GM18873 (cell line): ENCODE measurements at regions not wholly inside any gene's neighbourhood (a gene's known extent, or its start where the extent isn't known, plus 50 kb on each side); places are given as distances from the start of the nearest gene placed in this dataset.
"Not testable (repeated sequence)": the region's sequence is repeated elsewhere in the genome, so short reads cannot be mapped to it uniquely, and the experiment has no call there.

Experiments
- ATAC-seq: cut with Tn5 transposase; IDR thresholded peaks from one replicate; pipeline ENCODE4 v1.9.1; 2021; ENCODE audit warnings: mild to moderate bottlenecking, moderate library complexity, moderate number of reproducible peaks; ENCODE audit not compliant: unreplicated experiment, low FRiP score

DNA sequence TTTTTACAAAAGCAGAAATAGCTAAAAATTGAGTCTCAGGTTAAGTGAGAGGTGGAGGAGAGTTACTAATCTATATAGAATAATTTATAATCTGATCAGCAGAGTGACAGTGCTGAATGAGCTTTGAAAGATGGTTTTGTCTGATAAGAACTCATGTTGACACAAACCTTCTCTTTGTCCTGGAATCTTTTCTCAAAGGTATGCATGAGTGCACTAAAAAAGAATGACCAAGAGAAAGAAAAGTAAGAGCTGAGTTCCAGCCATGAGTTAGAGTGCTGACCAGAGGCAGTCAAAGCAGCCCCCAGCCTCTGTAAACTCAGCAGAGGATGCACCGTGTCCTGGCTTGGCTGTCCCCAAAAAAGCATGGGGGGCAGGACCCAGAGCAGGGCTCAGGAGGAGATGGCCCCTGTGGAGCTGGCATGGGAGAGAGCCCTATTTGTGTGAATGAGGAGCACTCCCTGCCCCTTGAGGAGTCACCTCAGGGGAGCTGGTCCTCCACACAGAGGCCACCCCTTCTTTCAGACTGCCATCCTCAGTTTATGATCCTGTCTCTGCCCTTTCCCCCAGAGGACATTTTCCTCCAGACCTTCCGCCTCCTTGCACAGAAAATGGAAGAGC, 129.8 kb downstream of the SEC23A start:
- no peak for ATAC-seq

- ATAC-seq: no peak
These were observed 130.5 kb downstream of the SEC23A start for GRCh38 chr14:38972511-38972910.

DNA sequence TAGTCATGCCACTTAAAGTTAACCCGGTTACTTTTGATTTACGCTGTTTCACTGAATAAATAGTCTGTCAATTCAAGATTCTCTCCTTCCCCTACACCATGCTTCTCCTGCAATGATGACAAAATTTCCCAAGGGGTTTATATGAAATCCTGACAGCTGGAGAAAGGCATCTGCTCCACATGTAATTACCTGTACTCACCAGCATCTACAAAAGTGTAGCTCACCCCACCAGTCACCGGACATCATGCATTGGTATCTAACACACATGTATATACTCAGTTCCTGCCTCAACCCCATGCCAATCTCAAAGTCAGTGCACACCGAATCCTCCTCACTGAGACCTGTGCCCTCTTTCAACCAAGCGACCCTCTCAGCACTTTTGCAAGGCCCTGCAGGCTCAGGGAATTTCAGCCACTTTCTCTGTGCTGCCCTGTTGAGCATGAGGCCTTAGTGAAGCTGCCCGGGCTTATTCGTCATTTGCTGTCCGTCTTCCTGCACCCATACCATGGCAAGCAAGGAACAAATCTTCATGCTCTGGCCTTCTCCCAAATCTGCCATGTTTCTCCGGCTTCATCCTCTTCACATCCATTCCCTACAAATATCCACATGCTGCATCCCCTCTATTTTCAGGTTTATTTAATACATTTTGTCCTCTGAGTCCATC, 131.6 kb downstream of the SEC23A start:
- no peak for ATAC-seq

- ATAC-seq: no peak
These were observed 138.4 kb downstream of the SEC23A start for GRCh38 chr14:38964630-38965029.

DNA sequence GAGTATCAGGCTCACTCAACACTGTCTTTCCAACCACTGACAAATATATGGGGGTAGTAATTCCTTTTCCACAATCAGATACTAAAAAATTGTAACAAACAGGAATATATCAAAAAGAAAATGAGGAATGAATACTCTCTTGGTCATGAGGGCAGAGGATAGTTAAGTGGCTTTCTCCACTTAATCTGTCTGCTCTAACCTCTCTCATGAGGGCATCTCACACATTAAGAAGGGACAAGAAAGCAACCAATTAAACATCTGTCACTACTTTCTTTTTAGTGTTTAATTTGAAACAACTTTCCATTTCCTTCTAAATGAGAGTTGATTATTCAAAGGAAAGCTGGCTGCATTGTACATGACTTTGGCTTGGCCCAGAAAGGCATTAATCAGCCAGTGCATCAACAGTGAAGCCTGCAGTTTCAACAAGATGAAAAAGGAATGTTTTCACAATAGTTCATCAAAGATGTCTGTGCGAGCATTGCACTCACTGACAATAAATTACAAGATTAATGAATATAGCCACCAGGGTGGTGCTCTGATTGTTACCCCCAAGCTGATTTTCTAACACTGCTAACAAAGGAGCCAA, 142.0 kb downstream of the SEC23A start:
- no peak for ATAC-seq

GRCh38 chr14:38959021-38959420, 144.0 kb downstream of the SEC23A start:
- ATAC-seq: no peak

- no peak for ATAC-seq
These were observed 144.4 kb downstream of the SEC23A start for GRCh38 chr14:38958589-38958988.

DNA sequence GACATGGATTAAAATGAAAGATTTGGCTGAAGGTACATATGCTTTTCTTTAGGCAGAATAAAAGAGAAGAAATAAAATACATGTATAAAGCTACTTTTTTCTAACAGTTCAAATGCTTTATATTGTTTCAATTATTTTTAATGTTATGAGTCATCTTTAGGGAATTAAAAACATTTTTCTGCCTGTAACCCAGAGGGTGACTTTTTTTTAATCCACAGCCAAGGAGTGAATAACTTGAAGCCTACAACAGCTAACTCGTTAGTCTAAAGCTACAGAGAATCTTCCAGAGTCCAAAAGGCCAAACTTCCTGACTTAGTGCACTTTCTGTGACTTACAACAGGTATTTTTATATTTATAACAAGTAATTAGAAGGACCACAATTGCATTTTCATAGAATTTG, 151.6 kb downstream of the SEC23A start:
- ATAC-seq: no peak

- no peak for ATAC-seq
These were observed 152.4 kb downstream of the SEC23A start for GRCh38 chr14:38950676-38951075.

GRCh38 chr14:38948576-38948975, 154.5 kb downstream of the SEC23A start:
- ATAC-seq: no peak

DNA sequence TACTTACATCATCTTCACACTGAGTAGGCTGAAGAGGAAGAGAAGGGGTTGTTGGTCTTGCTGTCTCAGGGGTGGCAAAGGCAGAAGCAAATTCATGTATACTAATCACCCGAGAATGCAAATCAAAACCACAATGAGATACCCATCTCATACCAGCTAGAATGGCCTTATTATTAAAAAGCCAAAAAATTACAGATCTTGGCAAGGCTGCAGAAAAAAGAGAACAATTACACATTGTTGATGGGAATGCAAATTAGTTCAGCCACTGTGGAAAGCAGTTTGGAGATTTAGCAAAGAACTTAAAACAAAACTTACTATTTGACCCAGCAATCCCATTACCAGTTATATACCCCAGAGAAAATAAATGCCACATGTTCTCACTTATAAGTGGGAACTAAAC, 154.9 kb downstream of the SEC23A start:
- ATAC-seq: no peak

DNA sequence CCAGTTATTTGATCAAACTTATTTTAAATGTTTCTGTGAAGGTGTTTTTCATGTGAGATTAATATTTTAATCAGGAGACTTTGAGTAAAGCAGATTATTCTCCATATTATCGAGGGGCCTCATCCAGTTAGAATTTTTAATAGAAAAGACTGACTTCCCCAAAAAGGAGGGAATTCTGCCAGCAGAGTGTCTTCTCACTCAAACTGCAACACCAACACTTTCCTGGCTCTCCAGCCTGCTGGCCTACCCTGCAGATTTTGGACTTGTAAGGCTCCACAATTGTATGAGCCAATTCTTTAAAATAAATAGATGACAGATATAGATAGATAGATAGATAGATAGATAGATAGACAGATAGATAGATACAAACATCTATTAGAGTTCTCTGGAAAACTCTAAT, 155.7 kb downstream of the SEC23A start:
- ATAC-seq: no peak

DNA sequence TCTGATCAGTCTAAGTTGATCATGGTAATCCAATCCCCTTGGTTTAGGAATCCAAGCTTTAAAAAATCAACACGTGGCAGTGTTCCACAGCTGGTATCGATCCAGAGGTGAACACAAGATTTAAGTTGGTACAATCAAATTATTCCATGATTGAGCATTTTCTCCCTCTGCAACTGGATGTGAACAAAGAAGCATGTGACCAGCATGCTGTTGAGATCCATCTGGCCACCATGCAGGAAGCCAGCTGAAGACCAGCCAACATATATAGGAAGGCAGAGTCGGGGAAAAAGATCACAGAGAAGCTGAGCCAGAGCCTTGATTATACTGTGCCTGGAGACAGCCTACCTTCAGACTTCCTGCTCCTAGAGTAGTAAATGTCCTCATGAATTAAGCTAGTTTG, 158.3 kb downstream of the SEC23A start:
- no peak for ATAC-seq

DNA sequence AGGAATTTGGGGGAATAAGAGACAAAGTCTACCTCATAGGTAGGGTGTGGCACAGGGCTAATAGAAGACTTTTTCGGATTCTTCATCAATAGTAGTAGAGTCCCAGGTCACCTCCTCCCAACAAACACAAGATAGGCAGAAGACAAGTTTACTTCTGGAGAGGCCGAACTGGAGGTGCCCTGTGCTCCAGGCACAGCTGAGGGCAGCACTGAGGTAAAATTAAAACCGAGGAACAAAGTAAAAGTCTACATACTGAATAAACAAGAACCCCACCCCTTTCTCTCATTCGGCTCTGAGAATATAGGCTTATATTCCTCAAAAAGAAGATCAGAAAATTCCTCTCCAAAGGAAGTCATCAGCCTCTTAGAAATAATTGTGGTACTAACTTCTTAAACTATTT, 161.5 kb downstream of the SEC23A start:
- no peak for ATAC-seq

- not testable (repeated sequence) for ATAC-seq
These were observed 170.4 kb downstream of the SEC23A start for GRCh38 chr14:38932653-38933000.

- no peak for ATAC-seq
These were observed 170.9 kb downstream of the SEC23A start for GRCh38 chr14:38931969-38932652.

GRCh38 chr14:38930898-38931297, 172.1 kb downstream of the SEC23A start:
- no peak for ATAC-seq

DNA sequence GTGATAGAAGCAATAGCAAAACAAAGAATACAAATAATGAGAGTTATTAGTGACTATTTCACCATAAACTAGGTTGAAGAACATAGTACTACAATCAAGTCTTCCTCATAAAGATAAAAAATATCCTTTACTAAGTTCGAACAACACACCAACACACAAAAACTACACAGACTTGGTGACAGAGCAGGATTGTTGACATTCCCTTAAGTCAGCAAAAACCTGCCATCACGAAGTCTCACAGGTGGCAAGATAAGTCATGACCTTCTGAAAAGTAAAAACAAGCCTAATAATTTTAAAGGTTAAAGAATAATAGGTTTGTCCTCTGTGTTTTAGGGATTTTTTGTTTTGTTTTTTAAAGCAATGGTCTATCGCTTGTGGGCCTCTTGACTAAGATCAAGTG, 173.0 kb downstream of the SEC23A start:
- no peak for ATAC-seq

DNA sequence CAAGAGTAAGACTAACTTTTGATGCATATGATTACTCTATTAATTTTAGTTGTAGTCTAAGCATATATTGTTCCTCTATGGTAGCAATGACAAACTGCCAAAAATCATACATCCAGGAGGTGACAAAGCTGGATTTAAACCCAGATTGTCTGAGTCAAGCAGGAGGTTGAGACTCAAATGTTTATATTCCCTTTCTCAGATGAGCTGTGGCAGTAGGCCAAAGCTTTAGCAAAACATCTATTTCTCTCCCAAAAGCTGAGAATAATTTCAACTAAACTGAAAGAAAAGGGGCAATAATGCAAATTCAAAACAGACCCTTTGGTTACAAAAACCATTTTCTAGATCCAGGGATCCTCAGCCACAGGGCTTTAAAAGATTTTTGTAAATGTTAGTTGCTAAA, 173.6 kb downstream of the SEC23A start:
- ATAC-seq: no peak

DNA sequence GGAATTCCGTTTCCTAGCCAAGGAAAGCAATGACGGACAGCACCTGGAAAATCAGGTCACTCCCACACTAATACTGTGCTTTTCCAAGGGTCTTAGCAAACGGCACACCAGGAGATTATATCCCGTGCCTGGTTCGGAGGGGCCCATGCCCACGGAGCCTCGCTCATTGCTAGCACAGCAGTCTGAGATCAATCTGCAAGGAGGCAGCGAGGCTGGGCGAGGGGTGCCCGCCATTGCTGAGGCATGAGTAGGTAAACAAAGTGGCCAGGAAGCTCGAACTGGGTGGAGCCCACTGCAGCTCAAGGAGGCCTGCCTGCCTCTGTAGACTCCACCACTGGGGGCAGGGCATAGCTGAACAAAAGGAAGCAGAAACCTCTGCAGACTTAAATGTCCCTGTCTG, 181.1 kb downstream of the SEC23A start:
- ATAC-seq: not testable (repeated sequence)

GRCh38 chr14:38915125-38915524, 187.9 kb downstream of the SEC23A start:
- ATAC-seq: no peak

GRCh38 chr14:38910092-38910491, 192.9 kb downstream of the SEC23A start:
- no peak for ATAC-seq
